ENCODE measurements at regions not wholly inside any gene's neighbourhood (a gene's known extent, or its start where the extent isn't known, plus 50 kb on each side); places are given as distances from the start of the nearest gene placed in this dataset.
"Not testable (repeated sequence)": the region's sequence is repeated elsewhere in the genome, so short reads cannot be mapped to it uniquely, and the experiment has no call there.

DNA sequence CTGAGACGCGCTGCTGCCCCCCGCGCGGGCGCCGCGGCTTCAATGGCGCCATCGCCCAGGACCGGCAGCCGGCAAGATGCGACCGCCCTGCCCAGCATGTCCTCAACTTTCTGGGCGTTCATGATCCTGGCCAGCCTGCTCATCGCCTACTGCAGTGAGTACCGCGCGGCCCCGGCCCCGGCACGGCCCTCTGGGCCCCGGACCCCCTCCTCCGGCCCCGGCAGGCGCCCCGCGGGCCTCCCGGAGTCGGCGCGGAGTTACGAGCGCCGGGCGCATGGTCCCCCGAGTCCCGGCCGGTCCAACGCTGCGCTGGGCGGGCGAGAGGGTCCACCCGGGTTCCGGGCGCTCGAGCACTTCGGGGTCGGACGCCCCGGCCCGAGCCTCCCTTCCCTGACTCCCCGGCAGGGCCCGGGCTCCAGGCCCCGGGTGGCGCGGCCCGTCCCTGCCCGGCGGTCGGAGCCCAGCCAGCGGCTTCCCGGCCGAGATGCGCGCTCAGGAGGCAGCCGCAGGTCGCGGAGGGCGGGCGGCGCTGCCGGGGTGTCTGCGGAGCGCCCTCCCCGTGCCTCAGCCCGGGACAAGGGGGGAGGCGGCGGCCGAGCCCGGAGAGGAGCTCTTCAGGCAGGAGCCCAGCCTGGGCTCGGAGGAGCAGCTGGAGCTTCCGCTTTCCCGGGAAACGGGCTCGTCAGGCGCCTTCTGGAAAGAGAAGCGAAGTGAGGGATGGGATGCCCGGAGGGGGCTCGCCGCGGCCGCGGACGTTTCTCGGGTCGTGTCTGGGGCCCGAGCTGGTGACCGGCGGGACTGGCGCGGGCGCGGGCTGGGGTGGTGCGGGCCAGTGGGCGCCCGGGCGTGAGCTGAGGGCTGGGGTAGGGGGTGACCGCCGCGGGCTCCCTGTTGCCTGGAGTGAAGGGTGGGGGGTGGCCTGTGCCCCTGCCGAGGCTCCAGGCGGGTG is 1337.8 kb downstream of the BRD1 start:
- DNase-seq (ENCODE audit: low spot score), result no peak

DNA sequence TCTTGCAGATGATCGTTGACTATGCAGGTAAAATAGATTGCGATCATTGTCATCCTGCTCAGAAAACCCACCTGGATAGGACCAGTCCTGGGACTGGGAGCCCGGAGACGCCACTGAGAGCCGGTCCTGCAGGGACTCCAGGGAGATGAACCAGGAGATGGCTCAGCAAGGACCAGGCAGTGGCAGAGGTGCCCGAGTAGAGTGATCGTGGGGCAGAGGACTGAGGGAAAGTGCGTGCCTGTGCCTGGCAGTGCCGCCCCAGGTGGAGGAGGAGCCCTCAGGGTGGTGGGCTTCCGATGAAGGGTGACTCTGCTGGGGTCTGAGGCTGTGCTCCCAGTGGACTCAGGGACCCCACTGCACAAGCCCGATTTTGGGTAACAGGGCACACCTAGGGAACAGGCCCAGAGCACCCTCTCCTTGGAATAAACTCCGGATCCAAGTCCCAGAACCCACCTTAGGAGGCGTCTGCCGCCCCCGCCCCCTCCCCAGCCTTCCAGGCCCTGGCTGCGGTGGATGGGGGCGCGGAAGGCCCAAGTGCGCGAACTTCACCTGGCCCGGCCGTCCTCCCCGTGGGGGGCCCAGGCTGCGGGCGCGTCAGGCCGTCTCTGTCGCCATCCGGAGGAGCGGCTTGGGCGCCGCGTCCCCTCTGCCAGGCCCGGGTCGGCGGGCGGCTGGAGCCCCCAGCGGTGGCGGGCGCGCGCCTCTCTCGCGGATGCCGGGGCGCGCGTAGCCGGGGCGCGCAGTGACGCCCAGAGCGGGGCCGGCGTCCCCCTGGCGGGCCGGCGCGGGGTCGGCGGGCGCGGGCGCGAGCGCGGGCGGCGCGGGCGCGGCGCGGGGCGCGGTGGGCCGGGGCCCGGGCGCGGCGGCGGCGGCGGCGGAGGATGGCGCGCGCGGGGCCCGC is 1338.8 kb downstream of the BRD1 start:
- no peak for DNase-seq (ENCODE audit: low spot score)

DNA sequence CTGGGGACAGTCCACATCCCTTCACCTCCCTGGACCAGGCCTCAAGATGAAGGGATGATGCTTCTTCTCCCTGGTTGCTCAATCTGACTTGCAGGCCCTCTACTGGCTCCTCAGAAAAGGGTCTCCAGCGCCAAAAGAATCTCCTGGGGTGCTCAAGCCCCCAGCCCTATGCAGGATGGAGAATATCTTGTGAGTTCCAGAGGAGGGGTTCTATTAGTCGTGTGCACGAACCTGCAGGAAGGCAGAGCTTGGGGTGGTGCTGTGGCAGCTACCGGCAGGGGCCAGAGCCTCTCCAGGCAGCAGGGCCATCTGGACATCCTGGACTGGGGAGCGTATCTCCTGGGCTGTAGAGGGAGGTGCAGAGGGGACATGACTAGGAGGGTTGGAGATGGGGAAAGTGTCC is 1339.5 kb downstream of the BRD1 start:
- no peak for DNase-seq (ENCODE audit: low spot score)

DNA sequence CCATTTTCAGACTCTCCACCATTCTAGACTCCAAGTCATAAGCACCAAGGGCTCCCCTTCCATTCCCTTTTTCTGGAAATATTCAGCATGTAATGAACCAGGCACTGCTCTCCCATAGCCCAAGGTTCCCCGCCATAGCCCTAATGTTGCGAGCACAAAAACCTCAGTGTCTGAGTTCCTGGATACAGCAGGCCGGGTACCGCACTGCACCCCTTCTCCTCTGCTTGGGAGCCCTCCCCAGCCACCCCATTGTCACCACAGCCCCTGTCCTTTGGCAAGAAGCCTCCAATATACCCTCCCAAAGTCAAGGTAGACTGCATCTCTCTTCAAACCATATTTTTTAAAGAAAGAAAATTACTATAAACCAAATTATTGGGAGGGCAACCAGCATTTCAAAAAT is 1341.1 kb downstream of the BRD1 start:
- DNase-seq (ENCODE audit: low spot score), result no peak

DNA sequence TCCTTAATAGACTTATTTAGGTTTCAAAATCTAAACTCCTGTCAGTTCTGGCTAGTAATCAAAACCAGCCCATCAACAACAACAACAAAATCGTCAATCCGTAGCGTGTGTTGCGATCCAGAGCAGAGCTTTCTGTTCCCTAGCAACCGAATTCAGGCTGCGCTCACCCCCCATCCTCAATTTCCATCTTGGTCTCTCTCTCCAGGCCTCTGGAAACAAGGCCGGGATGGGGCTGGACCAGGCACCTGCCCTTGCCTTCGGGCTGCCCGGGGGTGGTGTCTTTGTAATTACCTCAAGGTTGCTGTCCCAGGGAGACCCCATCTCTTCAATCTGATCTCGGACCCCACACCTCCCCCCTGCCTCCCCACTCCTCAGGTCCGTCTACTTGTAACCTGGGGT is 1341.5 kb downstream of the BRD1 start:
- DNase-seq (ENCODE audit: low spot score), result no peak

DNA sequence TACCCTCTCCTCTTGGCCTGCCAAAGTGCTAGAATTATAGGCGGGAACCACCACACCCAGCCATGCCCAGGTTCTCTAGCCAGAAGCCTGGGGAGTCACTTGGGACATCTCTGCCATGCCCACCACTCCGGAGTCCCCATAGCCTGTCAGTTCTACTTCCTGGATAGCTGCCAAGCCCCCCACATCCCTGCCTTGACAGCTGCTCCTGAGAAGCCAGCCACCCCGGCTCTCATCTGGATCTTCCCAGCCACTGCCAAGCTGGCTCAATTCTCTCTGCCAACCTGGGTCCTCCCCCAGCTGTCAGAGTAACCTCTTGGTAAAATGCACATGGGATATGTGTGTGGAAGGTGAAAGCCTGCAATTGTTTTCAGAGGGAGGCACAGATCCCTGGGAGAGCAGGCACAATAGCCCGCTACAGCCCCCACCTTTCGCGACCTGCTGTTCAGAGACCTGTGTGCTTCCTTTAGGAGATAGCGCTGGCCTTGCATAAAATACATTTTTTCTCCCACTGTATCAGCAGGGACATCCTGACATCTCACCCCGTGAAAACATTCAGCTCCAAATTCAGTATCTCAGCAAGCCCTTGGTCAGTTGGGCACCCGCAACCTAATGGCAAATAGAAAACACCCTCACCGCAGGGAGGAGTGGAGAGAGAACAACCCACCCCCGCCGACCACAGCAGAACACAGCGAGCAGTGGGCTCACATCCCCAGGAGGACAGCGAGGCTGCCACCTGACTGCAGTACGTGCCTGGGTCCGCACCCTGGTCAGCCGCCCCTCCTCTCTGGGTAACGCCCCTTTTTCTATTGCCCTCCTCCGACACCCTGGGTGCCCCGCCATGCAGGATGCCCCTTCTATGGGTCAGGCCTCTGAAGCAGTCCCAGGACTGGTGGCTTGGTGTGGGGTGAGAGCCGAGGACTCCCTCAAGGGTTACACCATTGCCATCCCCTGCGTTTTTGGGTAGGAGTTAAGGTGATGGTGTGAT is 1342.2 kb downstream of the BRD1 start:
- no peak for DNase-seq (ENCODE audit: low spot score)

DNA sequence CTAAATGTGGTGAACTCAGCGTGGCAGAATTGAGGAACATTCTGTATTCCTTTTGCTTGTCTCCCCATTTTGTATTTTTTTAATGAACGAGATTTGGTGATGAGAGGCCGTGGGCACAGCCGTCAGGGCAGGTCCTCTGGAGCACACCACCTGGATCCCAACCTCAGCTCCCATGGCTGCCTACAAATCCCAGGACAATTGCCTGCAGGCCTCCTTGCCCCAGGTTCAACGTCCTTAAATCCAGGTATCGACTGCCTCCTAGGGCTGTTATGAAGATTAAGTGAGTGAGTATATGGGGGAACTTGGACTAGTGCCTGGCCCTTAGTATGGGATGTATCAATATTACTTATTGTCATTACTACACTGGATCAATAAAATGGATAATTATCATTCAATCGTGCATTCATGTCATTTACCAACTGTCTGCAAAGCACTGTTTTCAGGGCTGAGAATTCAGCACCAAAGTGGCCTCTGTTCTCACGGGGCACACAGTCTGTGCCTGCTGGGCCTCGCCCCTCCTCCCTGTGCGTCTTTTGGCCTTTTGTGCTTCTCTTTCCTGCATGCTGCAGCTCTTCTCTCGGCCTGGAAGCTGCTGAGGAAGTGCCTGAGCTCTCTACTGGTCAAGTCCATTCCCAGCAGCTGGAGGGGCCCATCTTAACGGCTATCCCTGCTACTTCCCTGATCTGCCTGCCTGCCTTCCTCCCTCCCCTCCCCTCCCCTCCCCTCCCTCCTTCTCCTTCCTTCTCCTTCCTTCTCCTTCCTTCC is 1343.7 kb downstream of the BRD1 start:
- DNase-seq (ENCODE audit: low spot score), result no peak

DNA sequence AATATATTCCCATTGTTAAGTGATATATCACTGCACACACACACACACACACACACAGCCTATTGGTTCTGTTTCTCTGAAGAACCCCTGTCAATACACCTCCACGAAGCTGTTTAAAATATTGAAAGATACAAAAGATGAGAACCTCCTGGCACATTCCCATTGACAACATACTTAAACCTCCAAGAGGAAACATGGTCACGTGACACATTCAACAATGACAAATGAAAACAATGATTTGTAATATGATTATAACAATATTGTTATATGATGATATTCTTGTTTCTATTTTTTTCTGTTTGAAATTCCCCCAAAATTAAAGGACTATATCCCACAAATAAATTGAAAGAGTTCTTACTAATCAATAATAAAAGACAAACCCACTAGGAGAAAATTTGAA is 1344.9 kb downstream of the BRD1 start:
- DNase-seq (ENCODE audit: low spot score), result no peak

DNA sequence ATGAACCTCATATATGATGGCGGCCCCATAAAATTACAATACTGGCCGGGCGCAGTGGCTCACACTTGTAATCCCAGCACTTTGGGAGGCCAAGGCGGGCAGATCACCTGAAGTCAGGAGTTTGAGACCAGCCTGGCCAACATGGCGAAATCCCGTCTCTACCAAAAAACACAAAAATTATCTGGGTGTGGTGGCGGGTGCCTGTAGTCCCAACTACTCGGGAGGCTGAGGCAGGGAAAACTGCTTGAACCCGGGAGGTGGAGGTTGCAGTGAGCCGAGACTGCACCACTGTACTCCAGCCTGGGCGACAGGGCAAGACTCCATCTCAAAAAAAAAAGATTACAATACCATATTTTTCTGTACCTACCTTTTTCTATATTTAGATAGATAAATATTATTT is 1345.5 kb downstream of the BRD1 start:
- DNase-seq (ENCODE audit: low spot score), result not testable (repeated sequence)

DNA sequence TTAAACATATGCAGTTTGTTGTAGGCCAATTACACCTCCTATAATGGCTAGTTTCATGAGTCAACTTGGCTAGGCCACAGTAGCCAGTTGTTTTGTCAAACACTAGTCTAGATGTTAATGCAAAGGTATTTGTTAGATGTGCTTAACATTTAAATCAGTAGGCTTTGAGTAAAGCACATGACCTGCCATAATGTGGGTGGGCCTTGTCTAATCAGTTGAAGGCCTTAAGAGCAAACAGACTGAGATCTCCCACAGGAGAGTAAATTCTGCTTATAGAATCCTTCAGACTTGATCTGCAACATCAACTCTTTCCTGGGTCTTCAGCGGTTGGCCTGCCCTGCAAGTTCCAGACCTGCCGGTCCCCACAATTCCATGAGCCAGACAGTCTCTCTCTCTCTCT is 1345.9 kb downstream of the BRD1 start:
- no peak for DNase-seq (ENCODE audit: low spot score)

DNA sequence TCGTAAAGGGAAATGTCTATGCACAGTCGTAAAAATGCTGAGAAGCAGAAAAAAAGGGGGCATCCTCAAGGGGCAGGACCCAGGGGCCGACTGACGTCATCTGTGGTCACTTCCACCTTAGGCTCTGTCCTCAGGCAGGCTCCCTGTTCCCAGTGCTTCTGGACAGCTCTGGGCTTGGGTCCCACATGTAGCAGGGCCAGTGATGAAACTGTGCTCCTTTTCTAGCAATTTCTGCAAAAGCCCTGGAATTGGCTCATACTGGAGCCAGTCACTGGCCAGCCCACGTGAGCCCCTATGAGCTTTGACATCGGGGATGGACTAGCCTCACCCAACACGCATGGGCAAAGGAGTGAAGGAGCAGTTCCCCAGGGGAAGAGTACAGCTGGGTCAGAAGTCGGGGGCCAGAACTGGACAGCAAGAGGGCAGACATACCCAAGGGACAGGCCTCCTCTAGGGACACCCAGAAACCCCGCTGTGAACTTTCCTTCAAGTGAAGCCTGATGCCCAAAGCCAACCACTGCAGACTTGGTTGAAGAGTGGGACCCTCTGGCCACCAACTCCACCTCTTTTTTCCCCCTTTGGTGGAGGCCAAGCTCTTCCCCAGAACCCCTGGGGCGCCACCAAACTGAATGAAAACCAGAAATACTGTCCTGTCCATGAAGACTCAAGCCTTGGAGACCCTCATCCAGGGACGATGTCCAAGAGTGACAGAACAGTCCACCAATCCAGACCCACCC is 1349.0 kb downstream of the BRD1 start:
- no peak for DNase-seq (ENCODE audit: low spot score)

DNA sequence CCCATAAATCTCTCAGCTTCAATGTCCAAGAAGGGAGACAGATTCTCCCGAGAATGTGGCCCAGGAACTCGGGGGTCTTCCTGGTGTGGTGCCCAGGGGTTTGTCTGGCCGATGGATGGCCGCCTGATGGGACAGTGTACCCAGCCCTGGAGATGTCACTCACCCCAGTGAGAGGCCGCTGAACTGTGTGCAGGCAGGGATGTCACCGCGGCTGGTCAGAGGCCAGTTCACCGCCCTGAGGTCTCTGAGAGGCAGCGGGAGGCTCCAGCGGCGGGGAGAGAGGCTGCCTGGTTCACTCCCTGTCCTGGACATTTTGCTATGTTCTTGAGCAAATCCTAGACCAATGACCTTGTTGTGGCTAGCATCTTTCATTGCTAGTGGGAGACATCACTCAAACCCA is 1349.5 kb downstream of the BRD1 start:
- DNase-seq (ENCODE audit: low spot score), result no peak

DNA sequence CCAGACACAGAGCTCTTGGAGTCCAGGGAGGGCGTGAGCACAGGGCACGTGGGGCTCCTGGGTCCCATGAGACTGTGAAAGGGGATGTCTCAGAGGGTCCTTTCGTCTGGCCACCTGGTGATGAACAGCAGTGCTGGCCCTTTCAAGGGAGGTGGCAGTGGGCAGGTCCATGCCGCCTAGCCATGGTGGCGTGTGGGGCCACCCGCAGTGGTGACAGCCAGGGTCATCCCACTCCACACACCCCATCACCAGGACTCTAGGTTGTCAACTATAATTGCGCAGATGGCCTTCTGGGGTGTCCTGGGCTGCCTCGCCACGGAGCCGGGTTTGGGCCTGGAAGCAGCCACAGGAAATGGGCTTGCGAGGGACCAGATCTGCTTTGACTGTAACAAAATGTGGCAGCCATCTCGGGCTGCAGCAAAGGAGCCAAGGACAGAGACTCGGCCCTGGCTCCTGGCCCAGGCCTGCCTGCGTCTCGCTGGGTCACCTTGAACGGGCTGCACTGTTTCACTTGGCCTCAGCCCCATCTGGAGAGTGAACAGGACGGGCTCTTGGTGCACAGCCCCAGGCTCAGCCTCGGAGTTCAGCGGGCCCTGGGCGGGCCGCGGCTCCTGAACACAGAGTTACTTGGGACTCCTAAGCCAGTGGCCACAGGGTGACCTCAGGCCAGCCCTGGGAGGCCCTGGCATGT is 1350.5 kb downstream of the BRD1 start:
- no peak for DNase-seq (ENCODE audit: low spot score)

DNA sequence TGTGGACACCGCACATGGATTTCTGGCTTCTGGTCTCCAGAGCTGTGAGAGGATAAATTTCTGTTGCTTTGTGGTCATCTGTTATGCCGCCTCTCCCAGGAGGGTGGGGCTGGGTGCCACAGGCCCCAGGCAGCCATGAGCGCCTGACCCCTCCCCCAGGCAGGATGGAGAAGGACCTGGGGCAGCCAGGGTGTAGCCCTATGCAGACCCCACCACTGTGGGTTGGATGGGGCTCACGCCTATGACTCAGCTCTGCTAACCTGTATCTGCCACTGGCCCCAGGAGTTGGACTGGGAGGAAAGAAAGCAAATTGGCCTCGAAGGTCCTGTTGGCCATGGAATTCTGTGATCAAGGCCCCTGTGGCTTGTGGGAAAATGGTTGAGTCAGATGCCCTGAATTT is 1351.1 kb downstream of the BRD1 start:
- DNase-seq (ENCODE audit: low spot score), result no peak

DNA sequence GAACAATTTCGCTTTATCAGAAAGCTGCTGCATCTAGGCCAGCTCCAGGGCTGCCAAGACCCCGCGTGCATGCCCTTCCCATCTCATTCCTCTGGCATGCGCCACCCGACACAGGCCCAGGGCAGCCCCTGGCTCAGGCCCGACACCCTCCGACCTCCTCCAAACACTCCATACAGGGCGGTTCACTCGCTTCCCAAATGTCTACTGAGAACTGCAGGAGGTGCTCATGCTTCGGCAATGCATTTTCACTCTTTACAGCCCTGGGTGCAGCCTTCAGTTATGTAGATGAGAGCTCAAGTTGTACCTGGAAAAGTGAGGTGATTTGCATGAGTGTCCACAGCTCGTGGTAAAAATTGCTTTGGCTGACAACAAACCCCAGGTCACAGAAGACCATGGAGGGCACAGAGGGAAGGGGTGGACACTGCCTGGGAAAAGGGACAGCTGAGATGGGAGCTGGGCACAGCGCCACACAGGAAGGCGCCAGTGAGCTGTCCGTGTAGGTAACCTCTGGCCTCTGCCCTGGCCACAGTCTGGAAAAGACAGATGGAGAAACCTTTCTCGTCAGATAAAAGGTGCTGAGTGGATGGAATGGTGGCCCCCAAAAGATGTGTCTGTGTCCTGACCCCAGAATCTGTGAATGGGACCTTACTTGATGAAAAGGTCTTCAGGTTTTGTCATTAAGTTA is 1351.9 kb downstream of the BRD1 start:
- DNase-seq (ENCODE audit: low spot score), result no peak

DNA sequence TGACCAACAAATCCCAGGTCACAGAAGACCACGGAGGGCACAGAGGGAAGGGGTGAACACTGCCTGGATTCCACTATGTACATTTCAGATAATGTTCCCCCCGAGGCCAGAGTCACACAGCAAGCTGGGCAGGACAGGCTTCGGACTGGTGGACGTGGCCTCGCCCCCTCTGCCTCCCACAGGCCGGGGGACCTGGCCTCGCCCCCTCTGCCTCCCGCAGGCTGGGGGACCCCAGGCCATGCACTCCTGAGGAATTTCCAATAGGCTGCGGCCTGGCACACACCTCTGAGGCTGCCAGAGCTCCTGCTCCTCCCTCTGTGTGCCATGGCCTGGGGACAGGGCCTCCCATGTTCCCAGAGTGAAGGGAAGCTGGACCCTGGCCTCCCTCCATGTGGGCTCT is 1352.8 kb downstream of the BRD1 start:
- no peak for DNase-seq (ENCODE audit: low spot score)

DNA sequence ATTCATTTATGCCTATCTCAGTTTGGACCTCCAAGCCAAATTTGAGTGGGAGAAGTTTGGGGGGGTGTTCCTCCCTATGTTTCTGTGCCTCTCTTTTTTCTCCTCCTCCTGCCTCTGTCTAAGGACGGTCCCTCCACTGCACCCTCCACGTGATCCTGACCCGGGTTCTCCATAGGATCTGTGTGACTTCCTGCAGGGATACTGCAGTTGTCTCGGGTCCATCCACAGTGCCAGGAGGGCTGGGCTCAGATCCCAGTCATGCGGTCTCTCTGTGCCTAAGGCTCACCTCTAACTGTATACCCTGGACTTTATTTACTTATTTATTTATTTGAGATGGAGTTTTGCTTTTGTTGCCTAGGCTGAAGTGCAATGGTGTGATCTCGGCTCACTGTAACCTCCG is 1354.5 kb downstream of the BRD1 start:
- DNase-seq (ENCODE audit: low spot score), result no peak

DNA sequence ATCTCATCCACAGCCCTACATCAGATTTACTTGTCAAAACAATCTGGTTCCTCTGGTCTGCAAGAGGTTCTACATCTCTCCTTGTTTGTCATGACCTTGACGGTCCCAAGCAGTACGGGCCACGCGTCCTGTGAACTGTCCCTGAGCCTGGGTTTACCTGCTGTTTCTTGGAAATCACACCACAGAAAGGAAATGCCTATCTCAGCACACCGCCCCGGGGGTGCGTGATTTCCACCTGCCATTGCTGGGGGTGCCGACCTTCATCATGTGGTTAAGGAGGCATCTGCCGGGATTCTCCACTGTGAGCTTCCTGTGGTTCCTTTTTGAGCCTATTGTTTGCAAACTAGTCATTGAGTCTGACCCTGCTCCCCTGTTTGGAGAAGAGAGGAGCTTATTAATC is 1363.4 kb downstream of the BRD1 start:
- no peak for DNase-seq (ENCODE audit: low spot score)

Measured in H4 (cell line).